Skin epidermis (tissue), 12 donors: ENCODE measurements at regions not wholly inside any gene's neighbourhood (a gene's known extent, or its start where the extent isn't known, plus 50 kb on each side); places are given as distances from the start of the nearest gene placed in this dataset.

ENCODE experiments used
- H3K27ac ChIP-seq, 21 experiments: fragments of 200-600 bp; sonication (generic) in 11 of 21; one replicate each; pipeline ENCODE4 v1.5.0; 2020; ENCODE audit warnings: mild to moderate bottlenecking in 3 of 21, inconsistent platforms in 2 of 21, moderate library complexity in 2 of 21
- H3K4me3 ChIP-seq, 7 experiments: fragments of 200-600 bp; sonication (generic) in 2 of 7; one replicate each; pipeline ENCODE4 v1.5.0; 2020; ENCODE audit warnings: inconsistent platforms in 2 of 7, mild to moderate bottlenecking in 2 of 7, moderate library complexity in 1 of 7

- H3K27ac ChIP-seq = no peak overlapping the region
- no peak overlapping the region for H3K4me3 ChIP-seq
Observed at GRCh38 chr12:87801860-87802720, 227.1 kb downstream of the C12orf50 start.

- Histone ChIP-seq H3K27ac (no peak overlapping the region), H3K4me3 (no peak overlapping the region)
Observed at GRCh38 chr12:87796961-87797516, 232.2 kb downstream of the C12orf50 start.

GRCh38 chr12:87795555-87795954 lies 233.6 kb downstream of the C12orf50 start:
- Histone ChIP-seq H3K27ac (no peak overlapping the region), H3K4me3 (no peak overlapping the region)

- H3K27ac ChIP-seq = no peak overlapping the region
- H3K4me3 ChIP-seq = no peak overlapping the region
Observed at GRCh38 chr12:87794854-87795253, 234.3 kb downstream of the C12orf50 start.

- Histone ChIP-seq H3K27ac (no peak overlapping the region), H3K4me3 (no peak overlapping the region)
Observed at GRCh38 chr12:87793131-87793530, 236.1 kb downstream of the C12orf50 start.

- Histone ChIP-seq H3K27ac (no peak overlapping the region), H3K4me3 (no peak overlapping the region)
Observed at GRCh38 chr12:87784350-87784749, 244.9 kb downstream of the C12orf50 start.

- Histone ChIP-seq H3K27ac (no peak overlapping the region), H3K4me3 (no peak overlapping the region)
Observed at GRCh38 chr12:87783467-87783866, 245.7 kb downstream of the C12orf50 start.

GRCh38 chr12:87782838-87783237 lies 246.4 kb downstream of the C12orf50 start:
- Histone ChIP-seq H3K27ac (no peak overlapping the region), H3K4me3 (no peak overlapping the region)

- Histone ChIP-seq H3K4me3 (no peak overlapping the region), H3K27ac (no peak overlapping the region)
Observed at GRCh38 chr12:87779858-87780498, 249.2 kb downstream of the C12orf50 start.

GRCh38 chr12:87779016-87779415 lies 250.2 kb downstream of the C12orf50 start:
- no peak overlapping the region for H3K27ac ChIP-seq
- H3K4me3 ChIP-seq = no peak overlapping the region

- Histone ChIP-seq H3K27ac (no peak overlapping the region), H3K4me3 (no peak overlapping the region)
Observed at GRCh38 chr12:87778065-87778464, 251.1 kb downstream of the C12orf50 start.

- no peak overlapping the region for H3K4me3 ChIP-seq
- no peak overlapping the region for H3K27ac ChIP-seq
Observed at GRCh38 chr12:87775784-87776183, 253.4 kb downstream of the C12orf50 start.

- Histone ChIP-seq H3K27ac (no peak overlapping the region), H3K4me3 (no peak overlapping the region)
Observed at GRCh38 chr12:87775051-87775450, 254.2 kb downstream of the C12orf50 start.

- H3K27ac ChIP-seq = no peak overlapping the region
Observed at GRCh38 chr12:87772401-87772800, 256.8 kb downstream of the C12orf50 start.

GRCh38 chr12:87768501-87769287 lies 260.5 kb downstream of the C12orf50 start:
- no peak overlapping the region for H3K4me3 ChIP-seq

More at GRCh38 chr12:87772401-87772800, 256.8 kb downstream of the C12orf50 start:
- no peak overlapping the region for H3K4me3 ChIP-seq

GRCh38 chr12:87766044-87766443 lies 263.2 kb downstream of the C12orf50 start:
- no peak overlapping the region for H3K4me3 ChIP-seq

More at GRCh38 chr12:87768501-87769287, 260.5 kb downstream of the C12orf50 start:
- H3K27ac ChIP-seq = no peak overlapping the region

GRCh38 chr12:87760943-87761342 lies 268.3 kb downstream of the C12orf50 start:
- Histone ChIP-seq H3K4me3 (no peak overlapping the region), H3K27ac (no peak overlapping the region)

More at GRCh38 chr12:87766044-87766443, 263.2 kb downstream of the C12orf50 start:
- no peak overlapping the region for H3K27ac ChIP-seq

- H3K27ac ChIP-seq = no peak overlapping the region
- no peak overlapping the region for H3K4me3 ChIP-seq
Observed at GRCh38 chr12:87758271-87758670, 270.9 kb downstream of the C12orf50 start.

GRCh38 chr12:87756721-87757120 lies 272.5 kb downstream of the C12orf50 start:
- H3K4me3 ChIP-seq = no peak overlapping the region
- no peak overlapping the region for H3K27ac ChIP-seq

GRCh38 chr12:87756111-87756510 lies 273.1 kb downstream of the C12orf50 start:
- Histone ChIP-seq H3K4me3 (no peak overlapping the region), H3K27ac (no peak overlapping the region)
